HG02588 (cell line): ENCODE measurements at regions not wholly inside any gene's neighbourhood (a gene's known extent, or its start where the extent isn't known, plus 50 kb on each side); places are given as distances from the start of the nearest gene placed in this dataset.

Experiments
- ATAC-seq: cut with Tn5 transposase; IDR thresholded peaks from one replicate; pipeline ENCODE4 v1.9.1; 2021; ENCODE audit warnings: mild to moderate bottlenecking, moderate library complexity; ENCODE audit not compliant: unreplicated experiment

- ATAC-seq: no peak
Observed at GRCh38 chr11:119941636-119942411, 196.1 kb downstream of the TRIM29 start.

- no peak for ATAC-seq
Observed at GRCh38 chr11:119941171-119941570, 196.7 kb downstream of the TRIM29 start.

GRCh38 chr11:119940401-119940976 lies 197.4 kb downstream of the TRIM29 start:
- no peak for ATAC-seq

- ATAC-seq: no peak
Observed at GRCh38 chr11:119937412-119937811, 200.5 kb downstream of the TRIM29 start.

- ATAC-seq: no peak
Observed at GRCh38 chr11:119936426-119936825, 201.5 kb downstream of the TRIM29 start.

GRCh38 chr11:119935349-119935925 lies 202.5 kb downstream of the TRIM29 start:
- ATAC-seq: no peak

- ATAC-seq: no peak
Observed at GRCh38 chr11:119934866-119935265, 203.0 kb downstream of the TRIM29 start.

- no peak for ATAC-seq
Observed at GRCh38 chr11:119934267-119934666, 203.6 kb downstream of the TRIM29 start.

- ATAC-seq: no peak
Observed at GRCh38 chr11:119933584-119933983, 204.3 kb downstream of the TRIM29 start.

GRCh38 chr11:119932828-119933562 lies 204.0 kb upstream of the NECTIN1 start:
- ATAC-seq: no peak

GRCh38 chr11:119928047-119928446 lies 199.0 kb upstream of the NECTIN1 start:
- ATAC-seq: no peak

GRCh38 chr11:119924017-119924416 lies 195.0 kb upstream of the NECTIN1 start:
- ATAC-seq: no peak

GRCh38 chr11:119921571-119921970 lies 192.6 kb upstream of the NECTIN1 start:
- ATAC-seq: no peak

- ATAC-seq: no peak
Observed at GRCh38 chr11:119920666-119921387, 191.8 kb upstream of the NECTIN1 start.

GRCh38 chr11:119919656-119920055 lies 190.7 kb upstream of the NECTIN1 start:
- no peak for ATAC-seq

GRCh38 chr11:119918347-119918746 lies 189.3 kb upstream of the NECTIN1 start:
- no peak for ATAC-seq

- ATAC-seq: no peak
Observed at GRCh38 chr11:119916568-119916967, 187.6 kb upstream of the NECTIN1 start.

- no peak for ATAC-seq
Observed at GRCh38 chr11:119912229-119912628, 183.2 kb upstream of the NECTIN1 start.

GRCh38 chr11:119910650-119911049 lies 181.7 kb upstream of the NECTIN1 start:
- no peak for ATAC-seq

GRCh38 chr11:119910051-119910450 lies 181.1 kb upstream of the NECTIN1 start:
- no peak for ATAC-seq

GRCh38 chr11:119909495-119909894 lies 180.5 kb upstream of the NECTIN1 start:
- no peak for ATAC-seq
